ENCODE measurements at regions not wholly inside any gene's neighbourhood (a gene's known extent, or its start where the extent isn't known, plus 50 kb on each side); places are given as distances from the start of the nearest gene placed in this dataset.

- TF ChIP-seq CTCF (IDR thresholded peaks at IDR 0.05) (no peak), POLR2A (IDR thresholded peaks at IDR 0.05) (no peak)
Observed at GRCh38 chr16:77610496-77610895, 111.8 kb upstream of the NUDT7 start.

All from stomach (tissue), 4 donors.